GM23338 (cell line): ENCODE measurements at regions not wholly inside any gene's neighbourhood (a gene's known extent, or its start where the extent isn't known, plus 50 kb on each side); places are given as distances from the start of the nearest gene placed in this dataset.

ENCODE experiments used
- ATAC-seq: fragments of 200-7000 bp; cut with Tn5 transposase; 3 replicates; pipeline ENCODE4 v1.9.1; 2020
- DNase-seq: peaks from one replicate; pipeline ENCODE4 v3.0.0-alpha.2; 2015; ENCODE audit warnings: low spot score
- H2AFZ ChIP-seq: fragments of 200-600 bp; sonication (generic); 2 replicates; pipeline ENCODE4 v1.8.0; 2016; ENCODE audit warnings: antibody characterized with exemption, mild to moderate bottlenecking, moderate library complexity
- H3F3A ChIP-seq: fragments of 200-600 bp; sonication (generic); replicated peaks from 2 replicates; pipeline ENCODE4 v1.8.0; 2017; ENCODE audit warnings: antibody characterized with exemption, mixed run types, low read depth
- H3K27ac ChIP-seq: fragments of 200-600 bp; sonication (generic); 2 replicates; pipeline ENCODE4 v1.6.1; 2016; ENCODE audit warnings: low read depth
- H3K27me3 ChIP-seq: fragments of 200-600 bp; sonication (generic); 2 replicates; pipeline ENCODE4 v1.8.0; 2016; ENCODE audit warnings: mild to moderate bottlenecking, mixed run types, moderate library complexity; ENCODE audit not compliant: insufficient read depth
- H3K36me3 ChIP-seq: fragments of 200-600 bp; sonication (generic); 2 replicates; pipeline ENCODE4 v1.8.0; 2016; ENCODE audit warnings: mild to moderate bottlenecking; ENCODE audit not compliant: insufficient read depth
- H3K4me1 ChIP-seq: fragments of 200-600 bp; sonication (generic); 2 replicates; pipeline ENCODE4 v1.8.0; 2016; ENCODE audit warnings: mild to moderate bottlenecking, moderate library complexity; ENCODE audit not compliant: insufficient read depth
- H3K4me2 ChIP-seq: fragments of 200-600 bp; sonication (generic); 2 replicates; pipeline ENCODE4 v1.7.1; 2017; ENCODE audit warnings: mixed run types
- H3K4me3 ChIP-seq: fragments of 200-600 bp; sonication (generic); 2 replicates; pipeline ENCODE4 v1.6.1; 2016; ENCODE audit warnings: mixed run types
- H3K79me2 ChIP-seq: fragments of 200-600 bp; sonication (generic); replicated peaks from 2 replicates; pipeline ENCODE4 v1.8.0; 2017; ENCODE audit warnings: mild to moderate bottlenecking; ENCODE audit not compliant: insufficient read depth
- H3K9me2 ChIP-seq: fragments of 200-600 bp; sonication (generic); 2 replicates; pipeline ENCODE4 v1.8.0; 2017; ENCODE audit not compliant: insufficient read depth
- H4K20me1 ChIP-seq: fragments of 200-600 bp; sonication (generic); replicated peaks from 2 replicates; pipeline ENCODE4 v1.8.0; 2017; ENCODE audit warnings: mild to moderate bottlenecking; ENCODE audit not compliant: insufficient read depth
- H3K27ac Mint-ChIP-seq: 2 replicates; pipeline ENCODE4 v1.8.0; 2020; ENCODE audit warnings: inconsistent platforms, mild to moderate bottlenecking, moderate library complexity, mixed read lengths
- H3K27me3 Mint-ChIP-seq: 3 replicates; pipeline ENCODE4 v1.8.0; 2022; ENCODE audit warnings: low read depth, mild to moderate bottlenecking, moderate library complexity, mixed read lengths, inconsistent platforms; ENCODE audit not compliant: insufficient read depth, poor library complexity
- H3K36me3 Mint-ChIP-seq: 3 replicates; pipeline ENCODE4 v1.8.0; 2021; ENCODE audit warnings: low read depth, mild to moderate bottlenecking, inconsistent platforms, moderate library complexity, mixed read lengths
- H3K4me1 Mint-ChIP-seq: 3 replicates; pipeline ENCODE4 v1.8.0; 2020; ENCODE audit warnings: mild to moderate bottlenecking, inconsistent platforms, mixed read lengths
- H3K4me3 Mint-ChIP-seq: 3 replicates; pipeline ENCODE4 v1.8.0; 2021; ENCODE audit warnings: moderate library complexity, mild to moderate bottlenecking, inconsistent platforms, mixed read lengths
- H3K9me3 Mint-ChIP-seq: 3 replicates; pipeline ENCODE4 v1.8.0; 2020; ENCODE audit warnings: moderate library complexity, mild to moderate bottlenecking, inconsistent platforms, mixed read lengths
- CREB1 ChIP-seq: fragments of 250-450 bp; sonication (Bioruptor Pico); IDR thresholded peaks from 2 replicates; pipeline ENCODE4 v1.5.0; 2020; ENCODE audit warnings: low read depth, mild to moderate bottlenecking, moderate library complexity
- EZH2phosphoT487 ChIP-seq: fragments of 200-600 bp; sonication (generic); IDR thresholded peaks from one replicate; pipeline ENCODE4 v1.8.1; 2018; ENCODE audit warnings: antibody characterized with exemption; ENCODE audit not compliant: unreplicated experiment
- JUNB ChIP-seq: IDR thresholded peaks from one replicate; pipeline ENCODE4 v1.6.1; 2016; ENCODE audit warnings: antibody characterized with exemption; ENCODE audit not compliant: unreplicated experiment
- NANOG ChIP-seq: IDR thresholded peaks from 2 replicates; pipeline ENCODE4 v1.6.1; 2016; ENCODE audit warnings: antibody characterized with exemption, borderline replicate concordance
- POLR2AphosphoS5 ChIP-seq: IDR thresholded peaks from 2 replicates; pipeline ENCODE4 v1.6.1; 2016; ENCODE audit warnings: antibody characterized with exemption, low read depth
- STAT1 ChIP-seq: IDR thresholded peaks from one replicate; pipeline ENCODE4 v1.6.1; 2016; ENCODE audit warnings: antibody characterized with exemption; ENCODE audit not compliant: unreplicated experiment
- ZNF114 ChIP-seq: fragments of 250-450 bp; sonication (Bioruptor Pico); IDR thresholded peaks from 2 replicates; pipeline ENCODE4 v1.5.0; 2020; ENCODE audit warnings: mild to moderate bottlenecking, moderate library complexity
- ZNF331 ChIP-seq: fragments of 250-450 bp; sonication (Bioruptor Pico); IDR thresholded peaks from 2 replicates; pipeline ENCODE4 v1.5.0; 2020; ENCODE audit warnings: low read depth, mild to moderate bottlenecking, moderate library complexity
- TF ChIP-seq, protein P1 (sequence below): IDR thresholded peaks from 2 replicates; pipeline ENCODE4 v1.6.1; 2016; ENCODE audit warnings: antibody characterized with exemption
- TF ChIP-seq, protein P2 (sequence below): IDR thresholded peaks from one replicate; pipeline ENCODE4 v1.6.1; 2018; ENCODE audit warnings: antibody characterized with exemption; ENCODE audit not compliant: unreplicated experiment
- TF ChIP-seq, protein P3 (sequence below), 2 experiments: fragments of 200-600 bp in 1 of 2; sonication (generic) in 1 of 2; conservative IDR thresholded peaks; 2 replicates each; pipeline versions ENCODE4 v1.5.1 to v1.6.1; 2016 to 2017; ENCODE audit warnings: antibody characterized with exemption in 2 of 2, low read depth in 2 of 2, mild to moderate bottlenecking in 2 of 2, moderate library complexity in 1 of 2

DNA sequence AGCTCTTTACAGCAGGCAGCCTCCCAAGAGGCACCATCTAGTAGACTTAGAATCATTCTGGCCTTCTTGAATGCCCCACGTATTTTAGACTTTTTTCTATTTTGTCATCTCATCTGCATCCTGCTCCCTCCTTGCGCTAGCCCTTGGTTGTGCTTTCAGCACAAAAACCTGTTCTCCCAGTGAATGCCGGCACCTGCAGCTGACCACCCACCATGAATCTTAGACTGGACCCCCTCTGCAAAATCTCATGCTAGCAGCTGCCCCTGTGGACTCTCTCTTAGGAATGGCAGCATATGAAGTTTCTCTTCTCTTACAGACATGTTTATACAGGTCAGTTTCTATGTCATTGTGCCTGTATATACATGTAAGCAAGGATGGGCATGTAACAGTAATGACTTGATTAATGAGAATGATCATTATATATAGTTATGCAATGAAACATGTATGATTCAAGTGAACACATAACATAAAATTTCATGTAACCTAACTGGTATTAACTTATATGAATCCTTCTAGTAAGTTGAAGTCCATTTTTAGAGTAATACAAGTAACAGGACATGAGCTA lies 159.8 kb downstream of the SUCLG1 start:
- Histone ChIP-seq H3K27me3 (no peaks in the 10 kb centered on the region), H3K36me3 (no peaks in the 10 kb centered on the region), H3K4me3 (no peak overlapping the region), H3K9me2 (peaks cover 9% of the 10 kb centered on the region; the same call in 1 of the 2 replicates), H3K79me2 (no peaks in the 10 kb centered on the region), H2AFZ (no peak overlapping the region), H3K4me1 (peaks cover 31% of the 10 kb centered on the region), H4K20me1 (no peaks in the 10 kb centered on the region), H3K27ac (no peak overlapping the region), H3K4me2 (no peak overlapping the region; the same call in 1 of the 2 replicates), H3F3A (no peaks in the 10 kb centered on the region)
- H3K27ac Mint-ChIP-seq, result no peak overlapping the region
- peaks cover 3% of the 10 kb centered on the region; the same call in 1 of the 3 replicates for H3K36me3 Mint-ChIP-seq
- H3K9me3 Mint-ChIP-seq, result peaks cover 8% of the 10 kb centered on the region; the same call in 2 of the 3 replicates
- TF ChIP-seq STAT1 (no peak), JUNB (no peak), POLR2AphosphoS5 (no peak), ZNF331 (no peak), ZNF114 (CRISPR knock-in tag) (no peak), CREB1 (CRISPR knock-in tag) (no peak), EZH2phosphoT487 (no peak), NANOG (no peak)
- TF ChIP-seq, protein P1, sequence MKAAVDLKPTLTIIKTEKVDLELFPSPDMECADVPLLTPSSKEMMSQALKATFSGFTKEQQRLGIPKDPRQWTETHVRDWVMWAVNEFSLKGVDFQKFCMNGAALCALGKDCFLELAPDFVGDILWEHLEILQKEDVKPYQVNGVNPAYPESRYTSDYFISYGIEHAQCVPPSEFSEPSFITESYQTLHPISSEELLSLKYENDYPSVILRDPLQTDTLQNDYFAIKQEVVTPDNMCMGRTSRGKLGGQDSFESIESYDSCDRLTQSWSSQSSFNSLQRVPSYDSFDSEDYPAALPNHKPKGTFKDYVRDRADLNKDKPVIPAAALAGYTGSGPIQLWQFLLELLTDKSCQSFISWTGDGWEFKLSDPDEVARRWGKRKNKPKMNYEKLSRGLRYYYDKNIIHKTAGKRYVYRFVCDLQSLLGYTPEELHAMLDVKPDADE, result no peak
- TF ChIP-seq, protein P2, sequence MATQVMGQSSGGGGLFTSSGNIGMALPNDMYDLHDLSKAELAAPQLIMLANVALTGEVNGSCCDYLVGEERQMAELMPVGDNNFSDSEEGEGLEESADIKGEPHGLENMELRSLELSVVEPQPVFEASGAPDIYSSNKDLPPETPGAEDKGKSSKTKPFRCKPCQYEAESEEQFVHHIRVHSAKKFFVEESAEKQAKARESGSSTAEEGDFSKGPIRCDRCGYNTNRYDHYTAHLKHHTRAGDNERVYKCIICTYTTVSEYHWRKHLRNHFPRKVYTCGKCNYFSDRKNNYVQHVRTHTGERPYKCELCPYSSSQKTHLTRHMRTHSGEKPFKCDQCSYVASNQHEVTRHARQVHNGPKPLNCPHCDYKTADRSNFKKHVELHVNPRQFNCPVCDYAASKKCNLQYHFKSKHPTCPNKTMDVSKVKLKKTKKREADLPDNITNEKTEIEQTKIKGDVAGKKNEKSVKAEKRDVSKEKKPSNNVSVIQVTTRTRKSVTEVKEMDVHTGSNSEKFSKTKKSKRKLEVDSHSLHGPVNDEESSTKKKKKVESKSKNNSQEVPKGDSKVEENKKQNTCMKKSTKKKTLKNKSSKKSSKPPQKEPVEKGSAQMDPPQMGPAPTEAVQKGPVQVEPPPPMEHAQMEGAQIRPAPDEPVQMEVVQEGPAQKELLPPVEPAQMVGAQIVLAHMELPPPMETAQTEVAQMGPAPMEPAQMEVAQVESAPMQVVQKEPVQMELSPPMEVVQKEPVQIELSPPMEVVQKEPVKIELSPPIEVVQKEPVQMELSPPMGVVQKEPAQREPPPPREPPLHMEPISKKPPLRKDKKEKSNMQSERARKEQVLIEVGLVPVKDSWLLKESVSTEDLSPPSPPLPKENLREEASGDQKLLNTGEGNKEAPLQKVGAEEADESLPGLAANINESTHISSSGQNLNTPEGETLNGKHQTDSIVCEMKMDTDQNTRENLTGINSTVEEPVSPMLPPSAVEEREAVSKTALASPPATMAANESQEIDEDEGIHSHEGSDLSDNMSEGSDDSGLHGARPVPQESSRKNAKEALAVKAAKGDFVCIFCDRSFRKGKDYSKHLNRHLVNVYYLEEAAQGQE, result no peak
- no peak overlapping the region for H3K4me3 Mint-ChIP-seq
- H3K4me1 Mint-ChIP-seq, result peaks cover 18% of the 10 kb centered on the region
- no peak for DNase-seq
- peaks cover 2% of the 10 kb centered on the region for H3K27me3 Mint-ChIP-seq
- no peak for ATAC-seq

DNA sequence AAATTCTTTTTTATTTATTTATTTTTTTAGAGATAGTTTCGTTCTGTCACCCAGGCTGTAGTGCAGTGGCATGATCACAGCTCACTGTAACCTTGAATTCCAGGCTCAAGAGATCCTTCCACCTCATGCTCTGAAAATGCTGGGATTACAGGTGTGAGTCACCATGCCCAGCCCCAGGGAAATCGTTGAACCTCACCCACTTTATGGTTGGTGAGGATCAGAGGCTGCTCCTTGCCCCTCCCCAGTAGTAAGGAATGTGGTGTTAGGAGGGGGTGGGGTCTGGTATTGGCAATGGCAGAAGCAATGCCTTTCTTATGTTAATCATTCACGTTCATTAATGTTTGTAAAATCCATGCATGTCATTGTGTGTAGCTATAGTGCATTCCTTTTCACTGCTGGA lies 161.9 kb downstream of the SUCLG1 start:
- Mint-ChIP-seq H3K4me3 (no peak overlapping the region), H3K27me3 (peaks cover 2% of the 10 kb centered on the region), H3K9me3 (peaks cover 3% of the 10 kb centered on the region; the same call in 2 of the 3 replicates), H3K27ac (no peak overlapping the region), H3K36me3 (no peaks in the 10 kb centered on the region; the same call in 2 of the 3 replicates), H3K4me1 (peaks cover 18% of the 10 kb centered on the region)
- DNase-seq (peak; percentile 51), ATAC-seq (peak; percentile 50; the same call in 2 of the 3 replicates)
- H3K4me3 ChIP-seq, result no peak overlapping the region
- no peaks in the 10 kb centered on the region for H3K36me3 ChIP-seq
- H3K79me2 ChIP-seq, result no peaks in the 10 kb centered on the region
- no peak overlapping the region; the same call in 1 of the 2 replicates for H3K4me2 ChIP-seq
- no peaks in the 10 kb centered on the region for H3F3A ChIP-seq
- peaks cover 31% of the 10 kb centered on the region for H3K4me1 ChIP-seq
- no peaks in the 10 kb centered on the region for H4K20me1 ChIP-seq
- peaks cover 18% of the 10 kb centered on the region for H3K9me2 ChIP-seq
- H3K27me3 ChIP-seq, result no peaks in the 10 kb centered on the region
- H3K27ac ChIP-seq, result no peak overlapping the region
- H2AFZ ChIP-seq, result no peak overlapping the region
- TF ChIP-seq JUNB (no peak), STAT1 (no peak), POLR2AphosphoS5 (no peak), ZNF331 (no peak), EZH2phosphoT487 (no peak)
- TF ChIP-seq, protein P3, sequence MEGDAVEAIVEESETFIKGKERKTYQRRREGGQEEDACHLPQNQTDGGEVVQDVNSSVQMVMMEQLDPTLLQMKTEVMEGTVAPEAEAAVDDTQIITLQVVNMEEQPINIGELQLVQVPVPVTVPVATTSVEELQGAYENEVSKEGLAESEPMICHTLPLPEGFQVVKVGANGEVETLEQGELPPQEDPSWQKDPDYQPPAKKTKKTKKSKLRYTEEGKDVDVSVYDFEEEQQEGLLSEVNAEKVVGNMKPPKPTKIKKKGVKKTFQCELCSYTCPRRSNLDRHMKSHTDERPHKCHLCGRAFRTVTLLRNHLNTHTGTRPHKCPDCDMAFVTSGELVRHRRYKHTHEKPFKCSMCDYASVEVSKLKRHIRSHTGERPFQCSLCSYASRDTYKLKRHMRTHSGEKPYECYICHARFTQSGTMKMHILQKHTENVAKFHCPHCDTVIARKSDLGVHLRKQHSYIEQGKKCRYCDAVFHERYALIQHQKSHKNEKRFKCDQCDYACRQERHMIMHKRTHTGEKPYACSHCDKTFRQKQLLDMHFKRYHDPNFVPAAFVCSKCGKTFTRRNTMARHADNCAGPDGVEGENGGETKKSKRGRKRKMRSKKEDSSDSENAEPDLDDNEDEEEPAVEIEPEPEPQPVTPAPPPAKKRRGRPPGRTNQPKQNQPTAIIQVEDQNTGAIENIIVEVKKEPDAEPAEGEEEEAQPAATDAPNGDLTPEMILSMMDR (conservative IDR thresholded peaks at IDR 0.05; ENCODE audit: low read depth in 2 of 2), result no peak
- TF ChIP-seq, protein P2, result no peak
- TF ChIP-seq, protein P1, result no peak
